Retinal pigment epithelial cell (primary cell): ENCODE measurements at regions not wholly inside any gene's neighbourhood (a gene's known extent, or its start where the extent isn't known, plus 50 kb on each side); places are given as distances from the start of the nearest gene placed in this dataset.

Source experiments
- DNase-seq: peaks from one replicate; pipeline ENCODE4 v3.0.0-alpha.2; 2010; ENCODE audit warnings: low read depth
- H3K4me3 ChIP-seq: 2 replicates; pipeline ENCODE4 v1.5.1; 2011; ENCODE audit warnings: mild to moderate bottlenecking, low read length, control low read depth, moderate library complexity
- TF ChIP-seq, protein P1 (sequence below): conservative IDR thresholded peaks from 2 replicates; pipeline ENCODE4 v1.5.1; 2011; ENCODE audit warnings: low read depth, low read length, control low read depth, inconsistent platforms

DNA sequence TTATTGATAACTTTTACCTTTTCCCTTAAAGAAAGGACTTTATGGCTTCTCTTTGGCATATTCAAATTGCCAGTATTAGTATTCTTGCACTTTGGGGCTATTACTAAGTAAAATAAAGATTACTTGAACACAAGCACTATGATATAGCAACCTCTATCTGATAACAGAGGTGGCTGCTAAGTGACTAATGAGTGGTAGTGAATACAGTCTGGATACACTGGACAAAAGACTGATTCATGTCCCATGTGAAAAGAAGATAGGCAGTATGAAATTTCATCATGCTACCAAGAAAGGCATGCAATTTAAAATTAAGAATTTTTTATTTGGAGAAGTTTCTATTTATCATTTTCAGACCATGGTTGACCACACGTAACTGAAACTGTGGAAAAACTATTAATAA lies 399.9 kb downstream of the FSCB start:
- TF ChIP-seq, protein P1, sequence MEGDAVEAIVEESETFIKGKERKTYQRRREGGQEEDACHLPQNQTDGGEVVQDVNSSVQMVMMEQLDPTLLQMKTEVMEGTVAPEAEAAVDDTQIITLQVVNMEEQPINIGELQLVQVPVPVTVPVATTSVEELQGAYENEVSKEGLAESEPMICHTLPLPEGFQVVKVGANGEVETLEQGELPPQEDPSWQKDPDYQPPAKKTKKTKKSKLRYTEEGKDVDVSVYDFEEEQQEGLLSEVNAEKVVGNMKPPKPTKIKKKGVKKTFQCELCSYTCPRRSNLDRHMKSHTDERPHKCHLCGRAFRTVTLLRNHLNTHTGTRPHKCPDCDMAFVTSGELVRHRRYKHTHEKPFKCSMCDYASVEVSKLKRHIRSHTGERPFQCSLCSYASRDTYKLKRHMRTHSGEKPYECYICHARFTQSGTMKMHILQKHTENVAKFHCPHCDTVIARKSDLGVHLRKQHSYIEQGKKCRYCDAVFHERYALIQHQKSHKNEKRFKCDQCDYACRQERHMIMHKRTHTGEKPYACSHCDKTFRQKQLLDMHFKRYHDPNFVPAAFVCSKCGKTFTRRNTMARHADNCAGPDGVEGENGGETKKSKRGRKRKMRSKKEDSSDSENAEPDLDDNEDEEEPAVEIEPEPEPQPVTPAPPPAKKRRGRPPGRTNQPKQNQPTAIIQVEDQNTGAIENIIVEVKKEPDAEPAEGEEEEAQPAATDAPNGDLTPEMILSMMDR: no peak
- DNase-seq: no peak
- H3K4me3 ChIP-seq: no peak overlapping the region

DNA sequence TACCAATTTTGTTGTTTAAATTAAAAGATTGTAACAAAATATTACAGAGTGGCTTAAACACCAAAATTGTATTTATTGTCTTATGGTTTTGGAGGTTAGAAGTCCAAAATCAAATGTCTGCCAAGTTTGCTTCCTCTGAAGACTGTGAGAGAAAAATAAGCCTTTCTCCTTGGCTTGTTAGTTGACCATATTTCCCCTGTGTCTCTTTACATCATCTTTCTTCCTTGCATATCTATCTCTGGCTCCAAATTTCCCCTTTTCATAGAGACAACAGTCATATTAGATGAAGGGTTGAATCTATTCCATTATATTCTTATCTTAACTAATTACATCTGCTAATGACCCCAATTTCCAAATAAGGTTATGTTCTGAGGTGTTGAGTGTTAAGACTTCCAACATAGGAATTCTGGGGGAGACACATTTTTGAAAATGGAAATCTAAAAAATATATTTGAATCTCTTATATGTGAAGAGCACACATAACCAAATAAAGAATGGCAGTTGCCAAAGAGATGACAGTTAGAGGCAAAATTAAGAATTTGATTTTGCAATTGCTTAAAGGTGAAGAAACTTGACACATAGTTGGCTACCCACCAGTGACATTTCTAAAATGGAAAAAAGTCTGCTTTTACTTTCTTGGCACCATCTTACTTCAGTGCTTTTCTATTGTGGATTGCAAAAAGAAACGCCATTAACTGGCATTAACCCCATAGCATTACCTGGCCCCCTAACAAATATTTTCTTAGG lies 407.2 kb downstream of the FSCB start:
- no peak overlapping the region for H3K4me3 ChIP-seq
- DNase-seq: no peak
- TF ChIP-seq, protein P1: no peak

DNA sequence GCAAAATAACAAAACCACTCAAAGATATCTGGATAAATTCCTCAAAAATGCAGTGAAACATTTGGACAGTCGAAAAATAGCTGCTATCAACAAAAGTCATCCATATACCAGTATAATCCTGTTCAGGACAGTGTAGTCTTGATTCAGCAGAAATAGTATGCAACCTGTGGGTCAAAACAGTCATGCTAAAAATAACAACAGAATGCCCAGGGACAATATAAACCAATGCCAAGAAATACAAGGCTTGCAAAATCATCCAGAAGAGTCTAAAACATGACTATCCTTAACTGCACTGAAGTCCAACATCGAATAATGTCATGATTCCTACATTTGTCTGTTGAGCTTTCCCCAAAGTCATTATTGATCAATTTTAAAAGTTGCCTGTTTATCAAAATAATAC lies 425.9 kb downstream of the FSCB start:
- TF ChIP-seq, protein P1: no peak
- DNase-seq: no peak
- no peak overlapping the region for H3K4me3 ChIP-seq

DNA sequence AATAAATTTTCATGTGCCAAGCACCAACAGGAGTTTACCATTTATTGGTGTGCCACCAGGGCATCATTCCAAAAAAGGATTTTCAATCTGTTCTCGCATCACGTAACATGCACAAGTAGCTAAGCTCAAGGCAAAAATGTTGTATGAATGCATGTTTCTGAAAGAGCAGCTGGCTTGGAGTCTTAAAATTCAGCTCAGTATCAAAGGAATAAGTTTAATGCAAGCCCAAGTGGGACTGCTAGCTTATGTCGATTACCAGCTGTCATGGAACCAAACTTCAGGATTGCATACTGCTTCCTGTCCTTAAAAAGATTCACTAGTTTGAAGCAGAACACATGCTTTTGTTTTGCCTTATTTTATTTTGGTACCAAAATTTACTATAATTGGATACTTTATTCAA lies 437.0 kb downstream of the FSCB start:
- TF ChIP-seq, protein P1: no peak
- H3K4me3 ChIP-seq: no peak overlapping the region
- DNase-seq: no peak

DNA sequence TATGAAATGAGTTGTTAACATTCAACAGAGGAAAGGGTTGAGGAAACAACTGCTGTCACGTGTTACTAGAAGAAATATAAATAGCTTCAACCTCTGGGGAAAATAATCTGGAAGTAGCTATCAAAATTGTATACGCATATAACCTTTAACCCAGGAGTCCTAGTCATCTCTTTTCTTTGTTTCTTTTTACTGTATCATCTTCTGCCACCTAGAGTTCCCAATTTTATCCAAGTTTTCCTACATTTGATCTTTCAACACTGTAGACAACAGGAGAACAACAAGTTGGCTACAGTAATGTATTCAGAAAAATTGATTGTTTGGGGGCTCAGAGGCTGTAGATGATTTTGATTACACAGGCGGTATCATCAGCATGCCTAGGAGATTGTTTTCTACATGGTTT lies 453.7 kb downstream of the FSCB start:
- TF ChIP-seq, protein P1: no peak
- no peak overlapping the region for H3K4me3 ChIP-seq
- no peak for DNase-seq

DNA sequence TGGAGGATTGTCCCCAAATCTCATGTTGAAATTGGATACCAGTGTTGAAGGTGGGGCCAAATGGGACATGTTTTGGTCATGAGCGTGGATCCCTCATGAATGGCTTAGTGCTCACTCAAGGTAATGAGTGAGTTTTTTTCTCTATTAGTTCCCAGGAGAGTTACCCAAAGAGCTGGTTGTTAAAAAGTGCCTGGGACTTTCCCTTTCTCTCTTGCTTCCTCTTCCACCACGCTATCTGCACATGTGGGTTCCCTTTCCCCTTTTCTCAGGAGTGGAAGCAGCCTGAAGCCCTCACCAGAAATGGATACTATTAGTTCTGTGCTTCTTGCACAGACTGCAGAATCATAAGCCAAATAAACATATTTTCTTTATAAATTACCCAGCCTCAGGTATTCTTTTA lies 465.4 kb downstream of the FSCB start:
- TF ChIP-seq, protein P1: no peak
- no peak for DNase-seq

DNA sequence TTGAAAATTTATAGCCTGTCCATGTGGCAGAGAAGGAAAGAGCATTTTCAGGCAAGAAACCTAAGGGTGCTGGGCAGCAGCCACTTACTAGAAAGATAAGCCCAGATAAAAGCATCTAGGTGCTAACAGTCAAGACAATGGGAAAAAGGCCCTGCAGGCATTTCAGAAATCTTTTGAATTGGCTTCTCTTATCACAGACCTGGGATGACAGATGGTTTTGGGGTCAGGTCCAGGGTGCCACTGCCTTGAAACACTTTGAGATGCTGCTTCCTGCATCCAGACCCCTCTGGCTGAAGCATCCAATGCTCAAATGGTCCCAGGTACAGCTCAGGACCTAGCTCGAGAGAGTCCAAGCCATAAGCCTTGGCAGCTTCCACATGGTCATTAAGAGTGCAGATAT lies 466.5 kb downstream of the FSCB start:
- DNase-seq: no peak
- no peak overlapping the region for H3K4me3 ChIP-seq
- TF ChIP-seq, protein P1: no peak

More for the DNA sequence above, 465.4 kb downstream of the FSCB start:
- H3K4me3 ChIP-seq: no peak overlapping the region
